KOPT-K1 (cell line): ENCODE measurements at regions not wholly inside any gene's neighbourhood (a gene's known extent, or its start where the extent isn't known, plus 50 kb on each side); places are given as distances from the start of the nearest gene placed in this dataset.
"Not testable (repeated sequence)": the region's sequence is repeated elsewhere in the genome, so short reads cannot be mapped to it uniquely, and the experiment has no call there.

Experiments used
- H3K27ac ChIP-seq: fragments of 200-600 bp; sonication (generic); 2 replicates; pipeline ENCODE4 v1.5.1; 2016; ENCODE audit warnings: antibody characterized with exemption, mild to moderate bottlenecking, low read depth, low read length; ENCODE audit not compliant: poor library complexity, severe bottlenecking
- H3K36me3 ChIP-seq: fragments of 200-600 bp; sonication (generic); 2 replicates; pipeline ENCODE4 v1.5.1; 2017; ENCODE audit warnings: antibody characterized with exemption, mild to moderate bottlenecking, low read length, moderate library complexity; ENCODE audit not compliant: insufficient read depth
- H3K9me3 ChIP-seq: fragments of 200-600 bp; sonication (generic); 2 replicates; pipeline ENCODE4 v1.5.1; 2017; ENCODE audit warnings: antibody characterized with exemption, low read length, mild to moderate bottlenecking; ENCODE audit not compliant: insufficient read depth, poor library complexity, severe bottlenecking

DNA sequence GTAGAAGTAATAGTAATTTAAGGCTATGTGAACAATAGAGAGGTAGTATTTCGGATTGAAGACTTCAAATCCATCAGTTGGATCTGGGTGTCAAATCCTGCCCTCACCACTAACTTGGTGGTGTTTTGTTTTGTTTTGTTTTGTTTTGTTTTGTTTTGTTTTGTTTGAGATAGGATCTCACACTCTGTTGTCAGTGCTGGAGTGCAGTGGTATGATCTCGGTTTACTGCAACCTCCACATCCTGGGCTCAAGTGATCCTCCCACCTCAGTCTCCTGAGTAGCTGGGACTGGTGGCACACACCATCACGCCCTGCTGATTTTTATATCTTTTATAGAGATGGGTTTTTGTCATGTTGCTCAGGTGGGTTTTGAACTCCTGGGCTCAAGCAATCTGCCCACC, 129.4 kb upstream of the ZNF217 start:
- H3K9me3 ChIP-seq = no peaks in the 10 kb centered on the region
- H3K27ac ChIP-seq = no peak overlapping the region
- H3K36me3 ChIP-seq = no peaks in the 10 kb centered on the region

DNA sequence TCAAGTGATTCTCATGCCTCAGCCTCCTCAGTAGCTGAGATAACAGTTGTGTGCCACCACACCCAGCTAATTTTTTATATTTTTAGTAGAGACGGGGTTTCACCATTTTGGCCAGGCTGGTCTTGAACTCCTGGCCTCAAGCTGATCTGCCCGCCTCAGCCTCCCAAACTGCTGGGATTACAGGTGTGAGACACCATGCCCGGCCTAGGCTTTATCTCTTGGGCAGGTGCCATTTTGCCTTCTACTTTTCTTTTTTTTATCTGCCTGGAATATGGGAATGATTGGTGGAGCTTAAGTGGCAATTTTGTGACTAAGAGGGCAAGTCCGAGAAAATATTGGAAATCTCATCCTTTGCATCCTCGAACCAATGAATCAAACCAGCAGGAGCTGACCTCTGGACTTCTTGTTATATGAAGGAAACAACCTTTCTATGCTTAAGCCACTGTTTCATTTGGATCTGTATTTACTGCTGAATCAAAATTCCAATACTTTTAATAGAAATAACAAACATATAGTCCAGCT, 128.9 kb upstream of the ZNF217 start:
- Histone ChIP-seq H3K27ac (no peak overlapping the region), H3K9me3 (no peaks in the 10 kb centered on the region), H3K36me3 (no peaks in the 10 kb centered on the region)

DNA sequence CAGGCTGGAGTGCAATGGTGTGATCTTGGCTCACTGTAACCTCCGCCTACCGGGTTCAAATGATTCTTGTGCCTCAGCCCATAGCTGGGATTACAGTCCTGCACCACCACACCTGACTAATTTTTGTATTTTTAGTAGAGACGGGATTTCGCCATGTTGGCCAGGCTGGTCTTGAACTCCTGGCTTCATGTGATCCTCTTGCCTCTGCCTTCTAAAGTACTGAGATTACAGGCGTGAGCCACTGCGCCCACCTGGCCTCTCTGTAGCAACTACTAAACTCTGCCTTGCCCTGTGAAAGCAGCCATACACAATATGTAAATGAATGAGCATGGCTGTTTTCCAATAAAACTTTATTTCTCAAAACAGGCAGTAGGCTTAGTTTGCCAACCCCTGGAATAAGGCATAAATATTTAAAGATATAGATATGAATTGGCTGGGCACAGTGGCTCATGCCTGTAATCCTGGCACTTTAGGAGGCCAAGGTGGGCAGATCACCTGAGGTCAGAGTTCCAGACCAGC, 127.9 kb upstream of the ZNF217 start:
- H3K9me3 ChIP-seq, H3K27ac ChIP-seq, H3K36me3 ChIP-seq: not testable (repeated sequence)

DNA sequence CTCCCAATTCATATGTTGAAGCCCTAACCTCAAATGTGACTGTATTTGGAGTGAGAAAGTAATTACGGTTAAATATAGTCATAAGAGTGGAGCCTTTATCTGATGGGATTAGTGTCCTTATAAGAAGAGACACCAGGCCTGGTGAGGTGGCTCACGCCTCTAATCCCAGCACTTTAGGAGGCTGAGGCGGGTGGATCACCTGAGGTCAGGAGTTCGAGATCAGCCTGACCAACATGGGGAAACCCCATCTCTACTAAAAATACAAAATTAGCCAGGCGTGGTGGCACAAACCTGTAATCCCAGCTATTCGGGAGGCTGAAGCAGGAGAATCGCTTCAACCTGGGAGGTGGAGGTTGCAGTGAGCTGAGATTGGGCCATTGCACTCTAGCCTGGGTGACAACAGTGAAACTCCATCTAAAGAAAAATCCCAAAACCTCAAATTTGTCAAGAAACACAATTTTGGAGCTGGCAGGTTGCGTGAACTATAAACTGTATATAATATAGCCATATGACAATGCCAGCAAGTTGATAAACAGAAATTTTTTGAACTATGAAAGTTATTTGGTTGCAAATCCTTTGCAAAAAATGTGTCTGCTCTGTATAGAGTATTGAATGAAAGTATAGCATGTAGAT, 125.6 kb upstream of the ZNF217 start:
- not testable (repeated sequence) for H3K27ac ChIP-seq, H3K9me3 ChIP-seq, H3K36me3 ChIP-seq

DNA sequence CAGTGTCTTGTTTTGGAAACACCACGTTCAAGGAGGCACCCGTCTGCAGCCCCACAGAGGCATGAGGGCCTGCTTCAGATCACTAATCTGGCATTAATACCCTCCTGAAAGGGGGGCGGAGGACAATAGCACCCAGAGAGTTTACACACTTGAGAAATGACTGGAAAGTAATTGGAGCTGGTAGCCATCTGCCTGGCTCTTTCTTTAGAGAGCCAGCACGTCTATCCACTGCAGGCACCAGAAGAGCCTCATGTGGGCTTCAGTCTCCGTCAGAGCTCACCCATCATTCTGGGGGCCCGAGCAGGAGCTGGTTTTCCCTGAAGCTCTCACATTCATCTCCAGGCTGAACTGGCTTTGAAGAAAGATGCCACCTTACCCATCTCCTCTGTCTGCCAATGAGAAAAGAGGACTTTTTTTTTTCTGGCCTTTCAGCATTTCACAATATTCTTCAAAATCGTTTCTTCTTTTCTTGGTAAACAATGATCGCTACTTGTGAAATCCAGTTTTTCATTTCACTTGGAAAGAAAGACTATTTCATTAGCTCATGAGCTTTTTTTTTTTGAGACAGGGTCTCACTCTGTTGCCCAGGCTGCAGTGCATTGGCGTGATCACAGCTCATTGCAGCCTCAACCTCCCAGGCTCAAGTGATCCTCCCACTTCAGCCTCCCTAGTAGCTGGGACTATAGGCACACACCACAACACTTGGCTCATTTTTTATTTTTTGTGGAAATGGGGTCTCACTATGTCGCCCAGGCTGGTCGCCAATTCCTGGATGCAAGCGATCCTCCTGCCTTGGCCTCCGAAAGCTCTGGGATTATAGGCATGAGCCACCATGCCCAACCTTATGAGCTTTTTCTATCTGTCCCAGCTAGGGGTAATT, 124.7 kb upstream of the ZNF217 start:
- no peaks in the 10 kb centered on the region for H3K9me3 ChIP-seq
- H3K27ac ChIP-seq = no peak overlapping the region
- no peaks in the 10 kb centered on the region for H3K36me3 ChIP-seq

GRCh38 chr20:53716395-53716794, 122.8 kb upstream of the ZNF217 start:
- Histone ChIP-seq H3K27ac (no peak overlapping the region), H3K9me3 (no peaks in the 10 kb centered on the region), H3K36me3 (no peaks in the 10 kb centered on the region)

DNA sequence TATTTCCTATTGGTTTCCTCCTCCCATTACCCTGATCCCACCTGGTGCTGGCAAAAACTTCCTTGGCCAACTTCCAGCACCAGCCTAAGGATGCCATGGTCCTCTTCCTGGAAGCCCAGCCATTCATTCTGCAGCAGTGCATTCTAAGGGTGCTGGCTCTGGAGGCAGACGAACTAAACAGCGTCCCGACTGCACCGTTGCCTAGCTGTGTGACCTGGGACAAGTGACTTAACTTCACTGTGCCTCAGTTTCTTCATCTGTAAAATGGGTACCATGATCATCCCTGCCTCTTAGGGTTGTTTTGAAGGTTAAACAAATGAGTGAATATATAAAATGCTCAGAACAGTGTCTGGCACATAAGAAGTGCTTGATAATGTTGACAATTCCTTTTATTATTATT, 120.9 kb upstream of the ZNF217 start:
- H3K27ac ChIP-seq = no peak overlapping the region
- H3K9me3 ChIP-seq = no peaks in the 10 kb centered on the region
- no peaks in the 10 kb centered on the region for H3K36me3 ChIP-seq

DNA sequence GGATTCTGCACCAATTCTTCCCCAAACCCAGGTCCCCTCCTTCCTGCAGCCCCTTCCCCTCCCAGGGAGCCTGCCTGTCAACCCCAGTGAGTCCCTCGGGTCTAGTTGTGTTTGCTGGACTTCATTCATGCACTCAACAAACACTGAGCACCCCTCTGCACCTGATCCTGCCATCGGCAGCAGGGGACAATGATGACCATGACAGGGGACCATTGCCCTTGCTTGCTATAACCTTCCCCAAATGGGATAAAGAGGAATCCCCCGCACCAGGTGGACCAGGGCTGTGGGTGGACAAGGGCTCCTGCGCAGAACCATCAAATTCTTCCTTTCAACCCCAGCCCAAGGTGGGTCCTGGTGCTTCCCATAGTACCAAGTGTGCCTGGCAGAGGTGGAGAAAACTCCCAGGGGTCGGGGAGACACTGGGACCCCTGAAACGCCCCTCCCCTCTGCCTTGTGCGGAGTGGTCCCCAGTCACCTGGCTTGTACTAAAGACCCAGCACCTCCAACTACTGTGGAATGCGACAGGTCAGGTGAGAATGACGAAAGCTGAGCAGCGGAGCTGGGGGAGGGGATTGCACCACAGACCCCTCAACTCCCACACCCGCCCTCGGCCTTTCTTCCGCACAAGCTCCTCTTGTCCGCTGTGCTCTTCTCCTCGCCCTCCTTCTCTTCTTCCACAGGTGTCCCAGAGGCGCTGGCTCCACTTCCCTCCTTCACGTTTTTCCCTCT, 119.9 kb upstream of the ZNF217 start:
- H3K9me3 ChIP-seq = no peaks in the 10 kb centered on the region
- H3K36me3 ChIP-seq = no peaks in the 10 kb centered on the region
- no peak overlapping the region for H3K27ac ChIP-seq

DNA sequence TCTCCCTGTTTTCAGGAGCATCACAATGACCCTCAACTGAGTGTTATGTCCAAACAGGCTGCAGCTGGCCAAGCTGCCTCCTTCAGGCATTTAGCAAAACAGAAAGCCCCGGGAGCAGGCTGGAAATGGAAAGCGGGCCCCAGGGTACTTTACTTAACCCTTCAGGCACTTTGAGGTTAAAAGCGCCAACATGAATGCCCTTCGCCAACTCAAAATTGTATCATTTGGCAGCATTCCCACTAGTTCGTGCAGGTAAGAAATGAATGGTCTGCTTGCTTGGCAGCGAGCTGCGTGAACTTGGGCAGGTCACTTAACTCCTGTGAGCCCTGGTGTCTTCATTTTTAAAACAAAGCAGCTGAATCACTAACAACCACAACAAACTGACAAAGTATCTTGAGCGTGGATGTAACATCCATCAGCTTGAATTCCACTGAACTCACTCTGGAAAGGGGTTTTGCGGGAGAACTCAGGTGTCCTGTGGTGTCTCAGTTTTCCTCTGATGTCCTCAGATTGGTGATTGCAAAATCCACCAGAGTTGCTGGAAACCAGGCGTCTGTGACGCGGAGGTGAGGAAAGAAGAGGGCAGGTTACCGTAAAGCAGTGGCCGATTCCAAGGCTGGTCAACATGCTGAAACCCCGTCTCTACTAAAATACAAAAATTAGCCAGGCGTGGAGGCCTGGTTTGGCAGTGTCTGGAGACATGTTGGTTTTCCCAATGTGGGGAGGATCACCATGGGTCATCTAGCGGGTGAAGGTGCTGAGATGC, 118.8 kb upstream of the ZNF217 start:
- Histone ChIP-seq H3K36me3 (no peaks in the 10 kb centered on the region), H3K27ac (no peak overlapping the region), H3K9me3 (no peaks in the 10 kb centered on the region)

DNA sequence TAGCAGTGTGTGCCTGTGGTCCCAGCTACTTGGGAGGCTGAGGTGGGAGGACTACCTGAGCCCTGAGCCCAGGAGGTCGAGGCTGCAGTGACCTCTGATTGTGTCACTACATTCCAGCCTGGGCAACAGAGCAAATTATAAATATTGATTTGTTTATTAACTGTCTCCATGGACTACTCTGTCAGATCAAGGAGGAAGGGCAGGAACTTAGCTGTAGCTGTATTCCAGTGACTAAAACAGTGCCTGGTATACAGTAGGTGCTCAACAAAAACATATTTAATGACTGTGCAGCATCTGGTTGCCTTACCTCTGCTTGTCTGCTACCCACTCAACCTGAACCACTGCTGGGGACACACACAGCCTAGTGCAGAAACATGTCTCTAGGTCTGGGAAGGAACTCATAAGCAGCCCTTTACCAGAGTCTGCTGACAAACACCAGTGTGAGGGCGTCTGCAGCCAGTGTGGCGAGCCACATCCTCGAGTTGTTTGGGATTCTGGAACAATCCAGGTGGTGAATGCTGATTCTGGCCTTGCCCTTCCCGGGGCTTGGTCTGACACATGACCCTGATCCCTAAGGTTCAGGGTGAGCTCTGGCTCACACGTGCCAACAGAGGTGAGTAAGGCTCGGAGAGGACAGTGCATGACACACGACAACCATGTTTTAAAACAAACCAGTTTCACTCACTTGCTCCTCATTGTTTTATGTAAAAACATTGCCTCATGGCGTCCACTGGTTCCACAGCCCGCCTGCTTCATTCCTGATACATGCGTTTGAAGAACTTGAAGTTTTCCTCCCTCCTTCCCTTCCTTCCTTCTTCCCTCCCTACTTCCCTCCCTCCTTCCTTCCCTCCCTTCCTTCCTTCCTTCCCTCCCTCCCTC, 117.9 kb upstream of the ZNF217 start:
- no peaks in the 10 kb centered on the region for H3K36me3 ChIP-seq
- H3K27ac ChIP-seq = no peak overlapping the region
- no peaks in the 10 kb centered on the region for H3K9me3 ChIP-seq

GRCh38 chr20:53708129-53708968, 114.7 kb upstream of the ZNF217 start:
- Histone ChIP-seq H3K36me3 (no peaks in the 10 kb centered on the region), H3K27ac (peak overlapping the region; percentile 94), H3K9me3 (no peaks in the 10 kb centered on the region)

DNA sequence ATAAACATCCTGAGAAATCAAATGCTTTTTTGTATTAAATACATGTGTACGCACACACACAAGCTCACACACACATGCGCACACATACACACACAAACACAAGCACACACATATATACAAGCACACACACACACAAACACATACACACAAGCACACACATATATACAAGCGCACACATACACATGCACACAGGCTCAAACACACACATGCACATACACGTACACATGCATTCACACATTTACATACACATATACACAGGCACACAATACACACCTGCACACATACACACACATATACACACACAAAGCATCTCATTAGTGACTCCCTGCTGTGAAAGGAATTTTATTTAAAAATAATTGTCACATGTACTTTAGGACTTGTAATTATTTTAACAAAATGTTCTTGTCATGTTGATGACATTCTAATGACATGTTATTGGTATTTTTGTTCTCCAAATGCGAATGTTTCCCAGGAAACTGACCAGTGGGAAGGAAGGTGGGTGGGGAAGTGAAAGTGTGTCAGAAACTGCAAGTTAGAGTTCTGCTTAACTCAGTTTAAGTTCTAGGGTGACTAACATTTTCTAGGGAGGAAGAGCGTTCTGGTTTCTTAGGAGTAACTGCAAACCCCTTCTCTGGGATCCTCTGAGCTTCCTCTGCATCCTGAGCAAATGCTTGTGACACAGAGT, 113.9 kb upstream of the ZNF217 start:
- H3K27ac ChIP-seq = peak overlapping the region; percentile 94
- H3K9me3 ChIP-seq = no peaks in the 10 kb centered on the region

More for the DNA sequence above, 113.9 kb upstream of the ZNF217 start:
- H3K36me3 ChIP-seq = no peaks in the 10 kb centered on the region
